SU-DHL-6 (cell line): ENCODE measurements at regions not wholly inside any gene's neighbourhood (a gene's known extent, or its start where the extent isn't known, plus 50 kb on each side); places are given as distances from the start of the nearest gene placed in this dataset.

Experiments
- H2AFZ ChIP-seq: fragments of 200-600 bp; sonication (generic); 2 replicates; pipeline ENCODE4 v1.6.1; 2014; ENCODE audit warnings: low read depth, mild to moderate bottlenecking, moderate library complexity, mixed read lengths, antibody characterized with exemption, low read length; ENCODE audit not compliant: severe bottlenecking
- H3F3A ChIP-seq: fragments of 200-600 bp; shearing (Covaris generic); 2 replicates; pipeline ENCODE4 v1.6.0; 2016; ENCODE audit warnings: antibody characterized with exemption, mild to moderate bottlenecking; ENCODE audit not compliant: insufficient read depth
- H3K27ac ChIP-seq: fragments of 200-600 bp; sonication (generic); 2 replicates; pipeline ENCODE4 v1.5.1; 2016; ENCODE audit warnings: low read depth, mild to moderate bottlenecking, low read length, moderate library complexity, mixed read lengths
- H3K27me3 ChIP-seq: fragments of 200-600 bp; sonication (generic), shearing (Covaris generic); 2 replicates; pipeline ENCODE4 v1.6.0; 2014; ENCODE audit warnings: mild to moderate bottlenecking, low read length
- H3K36me3 ChIP-seq: fragments of 200-600 bp; sonication (generic); 2 replicates; pipeline ENCODE4 v1.6.1; 2014; ENCODE audit warnings: mild to moderate bottlenecking, low read length, mixed read lengths
- H3K4me2 ChIP-seq: fragments of 300-600, 200-600 bp; shearing (Covaris generic), sonication (generic); 2 replicates; pipeline ENCODE4 v1.6.0; 2014; ENCODE audit warnings: low read length, low read depth, mild to moderate bottlenecking; ENCODE audit not compliant: poor library complexity, severe bottlenecking
- H3K4me3 ChIP-seq: fragments of 200-600 bp; sonication (generic); 2 replicates; pipeline ENCODE4 v1.5.1; 2014; ENCODE audit warnings: antibody characterized with exemption, low read length, mild to moderate bottlenecking, mixed read lengths; ENCODE audit not compliant: insufficient read depth, poor library complexity, severe bottlenecking
- H3K79me2 ChIP-seq: fragments of 200-600 bp; sonication (generic); 2 replicates; pipeline ENCODE4 v1.6.1; 2014; ENCODE audit warnings: mild to moderate bottlenecking, low read length, moderate library complexity; ENCODE audit not compliant: insufficient read depth
- H3K9ac ChIP-seq: fragments of 200-600 bp; sonication (generic); 2 replicates; pipeline ENCODE4 v1.7.0; 2014; ENCODE audit warnings: mild to moderate bottlenecking, low read length
- H3K9me2 ChIP-seq: fragments of 200-600 bp; sonication (generic); replicated peaks from 2 replicates; pipeline ENCODE4 v1.6.1; 2014; ENCODE audit warnings: low read length; ENCODE audit not compliant: insufficient read depth
- H3K9me3 ChIP-seq: fragments of 200-600 bp; sonication (generic); 2 replicates; pipeline ENCODE4 v1.6.1; 2014; ENCODE audit warnings: low read length, mixed read lengths; ENCODE audit not compliant: insufficient read depth
- H4K20me1 ChIP-seq: fragments of 200-600 bp; sonication (generic); 2 replicates; pipeline ENCODE4 v1.6.1; 2014; ENCODE audit warnings: low read depth, mild to moderate bottlenecking, antibody characterized with exemption, low read length, moderate library complexity, mixed read lengths
- CTCF ChIP-seq: fragments of 200-600 bp; sonication (generic); IDR thresholded peaks from one replicate; pipeline ENCODE4 v1.5.1; 2017; ENCODE audit warnings: antibody characterized with exemption, mild to moderate bottlenecking, low read length, moderate library complexity; ENCODE audit not compliant: insufficient read depth, poor library complexity, severe bottlenecking
- EZH2phosphoT487 ChIP-seq: fragments of 200-600 bp; sonication (generic), shearing (Covaris generic); conservative IDR thresholded peaks from 2 replicates; pipeline ENCODE4 v1.6.1; 2018; ENCODE audit warnings: mild to moderate bottlenecking, antibody characterized with exemption, low read length, moderate library complexity, mixed read lengths

DNA sequence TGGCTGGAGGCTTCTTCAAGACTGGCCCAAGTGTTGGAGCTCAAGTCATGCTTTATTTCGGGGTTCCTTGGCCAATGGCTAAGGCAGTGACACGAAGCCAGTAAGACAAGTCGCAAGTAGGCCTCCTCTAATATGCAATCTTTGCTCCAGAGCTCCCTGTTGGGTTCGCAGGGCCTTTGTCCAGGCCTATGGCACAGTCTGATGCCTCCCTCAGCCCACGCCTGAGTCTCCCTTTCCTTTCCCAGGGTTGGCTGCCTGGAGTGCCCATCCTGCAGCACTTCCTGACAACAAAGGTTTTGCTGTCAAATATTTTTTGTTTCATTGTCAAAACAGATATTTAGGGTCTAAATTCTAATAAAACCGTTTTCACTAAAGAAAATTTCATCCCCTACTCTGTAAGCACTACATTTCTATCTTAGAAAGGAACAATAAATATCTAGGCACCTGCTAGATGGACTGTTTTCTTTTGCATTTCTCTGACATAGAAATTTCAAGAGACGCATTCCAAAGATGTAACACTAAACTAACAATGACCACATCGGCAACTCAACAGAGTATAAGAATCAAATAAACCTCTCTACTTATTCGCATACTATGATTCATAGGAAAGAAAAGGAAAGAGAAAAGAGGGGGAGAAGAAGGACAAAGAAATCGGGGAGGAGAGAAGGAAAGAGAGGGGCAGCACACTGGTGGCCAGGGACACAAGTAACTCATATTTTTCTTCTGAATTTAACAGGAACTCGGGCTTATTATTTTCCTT lies 393.1 kb upstream of the ATP11B start:
- Histone ChIP-seq H3K4me3 (no peak overlapping the region), H3K36me3 (no peaks in the 10 kb centered on the region), H4K20me1 (no peaks in the 10 kb centered on the region), H3K9me3 (no peaks in the 10 kb centered on the region), H3K27me3 (no peaks in the 10 kb centered on the region), H3K9ac (no peak overlapping the region), H3K4me2 (no peak overlapping the region), H2AFZ (no peak overlapping the region), H3F3A (no peaks in the 10 kb centered on the region), H3K9me2 (no peaks in the 10 kb centered on the region), H3K27ac (no peak overlapping the region), H3K79me2 (no peaks in the 10 kb centered on the region)
- no peak for TF ChIP-seq CTCF
- no peak for TF ChIP-seq EZH2phosphoT487

DNA sequence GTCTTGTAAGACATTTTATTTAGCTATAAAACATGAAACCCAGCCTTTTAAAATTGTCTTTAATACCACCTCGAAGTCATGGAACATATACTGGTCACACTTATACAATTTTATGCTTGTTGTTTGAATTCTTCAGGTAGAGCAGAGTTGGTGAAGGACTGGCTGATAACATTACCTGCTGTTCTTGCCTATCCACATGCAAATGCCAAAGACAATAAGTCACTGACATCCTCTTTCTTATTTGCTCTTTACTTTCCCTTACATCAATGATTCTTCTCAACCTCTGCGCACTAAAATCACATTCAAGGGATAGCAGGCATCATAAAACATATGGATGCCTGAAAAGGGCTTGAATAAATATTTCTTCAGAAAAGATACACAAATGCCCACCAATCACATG lies 392.5 kb upstream of the ATP11B start:
- no peaks in the 10 kb centered on the region for H3K9me2 ChIP-seq
- no peaks in the 10 kb centered on the region for H3K9me3 ChIP-seq
- H3K79me2 ChIP-seq, result no peaks in the 10 kb centered on the region
- no peaks in the 10 kb centered on the region; the same call in 1 of the 2 replicates for H3K27me3 ChIP-seq
- no peak for TF ChIP-seq EZH2phosphoT487
- no peak overlapping the region for H3K9ac ChIP-seq
- no peaks in the 10 kb centered on the region for H4K20me1 ChIP-seq
- no peak overlapping the region for H3K4me3 ChIP-seq
- H3K27ac ChIP-seq, result no peak overlapping the region
- no peak overlapping the region for H3K4me2 ChIP-seq
- no peaks in the 10 kb centered on the region for H3F3A ChIP-seq
- no peaks in the 10 kb centered on the region for H3K36me3 ChIP-seq
- H2AFZ ChIP-seq, result no peak overlapping the region

DNA sequence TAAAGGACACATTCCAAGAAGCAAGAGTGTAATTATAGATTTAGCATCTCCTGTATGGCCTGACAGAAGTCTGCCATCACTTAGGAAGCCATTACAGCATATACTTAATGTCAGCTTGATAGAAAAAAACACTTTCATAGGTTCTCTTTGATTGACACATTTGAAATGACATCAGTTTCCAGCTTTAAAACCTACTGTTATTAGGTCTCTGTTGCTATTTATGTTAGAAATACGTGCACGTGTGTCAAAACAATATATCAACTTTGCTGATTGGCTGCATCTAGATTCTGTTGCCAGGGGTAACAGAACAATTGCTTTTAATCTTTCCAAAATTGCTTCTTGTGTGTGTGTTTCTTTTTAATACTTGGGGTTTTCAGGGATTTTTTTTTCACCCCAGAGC lies 389.3 kb upstream of the ATP11B start:
- H3K4me3 ChIP-seq, result no peak overlapping the region
- no peaks in the 10 kb centered on the region for H3K36me3 ChIP-seq
- no peaks in the 10 kb centered on the region for H3K9me2 ChIP-seq
- H3K79me2 ChIP-seq, result no peaks in the 10 kb centered on the region
- no peak overlapping the region for H3K4me2 ChIP-seq
- TF ChIP-seq CTCF (no peak), EZH2phosphoT487 (no peak)
- no peaks in the 10 kb centered on the region for H4K20me1 ChIP-seq
- H3K27ac ChIP-seq, result no peak overlapping the region
- no peak overlapping the region for H2AFZ ChIP-seq
- no peaks in the 10 kb centered on the region for H3K9me3 ChIP-seq
- no peaks in the 10 kb centered on the region for H3F3A ChIP-seq
- no peaks in the 10 kb centered on the region; the same call in 1 of the 2 replicates for H3K27me3 ChIP-seq
- H3K9ac ChIP-seq, result no peak overlapping the region

DNA sequence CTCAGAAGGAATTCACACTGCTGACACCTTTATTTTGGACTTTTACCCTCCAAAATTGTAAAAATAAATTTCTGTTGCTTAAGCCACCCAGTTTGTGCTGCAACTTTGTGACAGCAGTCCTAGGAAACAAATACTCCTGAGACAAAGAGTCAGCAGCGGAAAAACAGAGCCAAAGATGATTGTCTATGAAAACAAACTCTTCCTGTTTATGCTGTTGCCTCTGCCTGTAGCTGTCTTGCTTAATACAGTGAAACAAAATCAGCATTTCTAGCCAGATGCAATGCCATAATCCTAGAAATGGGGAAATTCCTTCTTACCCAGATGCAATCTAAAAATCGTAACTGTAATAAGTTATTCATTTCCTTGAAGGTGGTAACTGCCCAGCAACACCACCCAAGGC lies 387.5 kb upstream of the ATP11B start:
- no peaks in the 10 kb centered on the region for H3K9me3 ChIP-seq
- no peak overlapping the region for H3K9ac ChIP-seq
- no peak overlapping the region for H3K27ac ChIP-seq
- H3K79me2 ChIP-seq, result no peaks in the 10 kb centered on the region
- no peak overlapping the region for H3K4me2 ChIP-seq
- H4K20me1 ChIP-seq, result no peaks in the 10 kb centered on the region
- no peak overlapping the region for H3K4me3 ChIP-seq
- H2AFZ ChIP-seq, result no peak overlapping the region
- no peak for TF ChIP-seq CTCF
- no peak for TF ChIP-seq EZH2phosphoT487
- H3F3A ChIP-seq, result no peaks in the 10 kb centered on the region
- no peaks in the 10 kb centered on the region; the same call in 1 of the 2 replicates for H3K27me3 ChIP-seq
- H3K36me3 ChIP-seq, result no peaks in the 10 kb centered on the region
- H3K9me2 ChIP-seq, result no peaks in the 10 kb centered on the region
